ENCODE measurements at regions not wholly inside any gene's neighbourhood (a gene's known extent, or its start where the extent isn't known, plus 50 kb on each side); places are given as distances from the start of the nearest gene placed in this dataset.

- TF ChIP-seq, protein P1, sequence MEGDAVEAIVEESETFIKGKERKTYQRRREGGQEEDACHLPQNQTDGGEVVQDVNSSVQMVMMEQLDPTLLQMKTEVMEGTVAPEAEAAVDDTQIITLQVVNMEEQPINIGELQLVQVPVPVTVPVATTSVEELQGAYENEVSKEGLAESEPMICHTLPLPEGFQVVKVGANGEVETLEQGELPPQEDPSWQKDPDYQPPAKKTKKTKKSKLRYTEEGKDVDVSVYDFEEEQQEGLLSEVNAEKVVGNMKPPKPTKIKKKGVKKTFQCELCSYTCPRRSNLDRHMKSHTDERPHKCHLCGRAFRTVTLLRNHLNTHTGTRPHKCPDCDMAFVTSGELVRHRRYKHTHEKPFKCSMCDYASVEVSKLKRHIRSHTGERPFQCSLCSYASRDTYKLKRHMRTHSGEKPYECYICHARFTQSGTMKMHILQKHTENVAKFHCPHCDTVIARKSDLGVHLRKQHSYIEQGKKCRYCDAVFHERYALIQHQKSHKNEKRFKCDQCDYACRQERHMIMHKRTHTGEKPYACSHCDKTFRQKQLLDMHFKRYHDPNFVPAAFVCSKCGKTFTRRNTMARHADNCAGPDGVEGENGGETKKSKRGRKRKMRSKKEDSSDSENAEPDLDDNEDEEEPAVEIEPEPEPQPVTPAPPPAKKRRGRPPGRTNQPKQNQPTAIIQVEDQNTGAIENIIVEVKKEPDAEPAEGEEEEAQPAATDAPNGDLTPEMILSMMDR (IDR thresholded peaks at IDR 0.05 in 4 of 5, conservative IDR thresholded peaks at IDR 0.05 in 1 of 5) = no peak
- TF ChIP-seq POLR2A (IDR thresholded peaks at IDR 0.05) = no peak
Measured at GRCh38 chr9:2300325-2300724, 285.2 kb downstream of the SMARCA2 start.

Measured in gastrocnemius medialis (tissue), 4 donors.